ENCODE measurements at regions not wholly inside any gene's neighbourhood (a gene's known extent, or its start where the extent isn't known, plus 50 kb on each side); places are given as distances from the start of the nearest gene placed in this dataset.

- no peaks in the 10 kb centered on the region for H3K27me3 ChIP-seq (ENCODE audit: control insufficient read depth in 2 of 2, insufficient read depth in 2 of 2, low read length in 2 of 2)
- no peaks in the 10 kb centered on the region for H3K79me2 ChIP-seq (ENCODE audit: control insufficient read depth, insufficient read depth, low read length)
- intact Hi-C loops (cut with micrococcal nuclease) = no loop called here
- WGBS (ENCODE audit: insufficient coverage, low coverage, missing lambda C conversion rate) = 5% methylated on average over 2 of the region's 2 CpGs
- no peak overlapping the region for H3K4me2 ChIP-seq (ENCODE audit: insufficient read depth, low read length)
- TF ChIP-seq XRCC3 (IDR thresholded peaks at IDR 0.05) (no peak), THRAP3 (IDR thresholded peaks at IDR 0.05; ENCODE audit: borderline replicate concordance) (no peak), TRIM24 (IDR thresholded peaks at IDR 0.05) (no peak)
- no peaks in the 10 kb centered on the region for H4K20me1 ChIP-seq (replicated peaks; ENCODE audit: control insufficient read depth, insufficient read depth, low read length)
- no peaks in the 10 kb centered on the region for H3K36me3 ChIP-seq (ENCODE audit: control insufficient read depth, insufficient read depth, low read length)
- H3K9ac ChIP-seq (ENCODE audit: insufficient read depth in 1 of 2, low read depth in 2 of 2, low read length in 2 of 2) = no peak overlapping the region
- no peak for ATAC-seq
- FAIRE-seq = no peak
- in situ Hi-C loops (cut with MboI) = no loop called here
- no peaks in the 10 kb centered on the region for H3K9me3 ChIP-seq (replicated peaks; ENCODE audit: control insufficient read depth, insufficient read depth, low read depth, low read length)
- no peaks in the 10 kb centered on the region for H3K4me1 ChIP-seq (replicated peaks in 1 of 2; ENCODE audit: control insufficient read depth in 2 of 2, insufficient read depth in 2 of 2, low read length in 2 of 2)
- ChIA-PET CTCF (ENCODE audit: low intra/inter-chr PET ratio) (no interaction called here), POLR2A (no interaction called here)
- DNase-seq (ENCODE audit: extremely low read depth in 1 of 4, low spot score in 3 of 4) = no peak
- H3K27ac ChIP-seq (ENCODE audit: extremely low read depth, low read depth, low read length) = no peak overlapping the region
- no TSS peak for BruUV-seq (replicated peaks)
- no peak overlapping the region for H2AFZ ChIP-seq (ENCODE audit: low read depth, low read length)
- no peaks in the 10 kb centered on the region for H3K9me1 ChIP-seq (ENCODE audit: control insufficient read depth, insufficient read depth, low read length)
- H3K4me3 ChIP-seq = no peak overlapping the region
Observed at GRCh38 chr2:220641137-220641536, 931.0 kb downstream of the EPHA4 start.

GRCh38 chr2:220646424-220646823 is 925.7 kb downstream of the EPHA4 start:
- H3K4me2 ChIP-seq (ENCODE audit: insufficient read depth, low read length) = no peak overlapping the region
- H3K9ac ChIP-seq (ENCODE audit: insufficient read depth in 1 of 2, low read depth in 2 of 2, low read length in 2 of 2) = no peak overlapping the region
- H3K36me3 ChIP-seq (ENCODE audit: control insufficient read depth, insufficient read depth, low read length) = no peaks in the 10 kb centered on the region
- intact Hi-C loops (cut with micrococcal nuclease) (no loop called here), in situ Hi-C loops (cut with MboI) (no loop called here)
- no peak overlapping the region for H2AFZ ChIP-seq (ENCODE audit: low read depth, low read length)
- no peaks in the 10 kb centered on the region for H3K79me2 ChIP-seq (ENCODE audit: control insufficient read depth, insufficient read depth, low read length)
- CTCF ChIA-PET (ENCODE audit: low intra/inter-chr PET ratio) = no interaction called here
- WGBS (ENCODE audit: insufficient coverage, low coverage, missing lambda C conversion rate) = 0% methylated on average over 2 of the region's 3 CpGs
- no peak overlapping the region for H3K4me3 ChIP-seq
- POLR2A ChIA-PET = no interaction called here
- H3K9me3 ChIP-seq (replicated peaks; ENCODE audit: control insufficient read depth, insufficient read depth, low read depth, low read length) = no peaks in the 10 kb centered on the region
- H3K4me1 ChIP-seq (replicated peaks in 1 of 2; ENCODE audit: control insufficient read depth in 2 of 2, insufficient read depth in 2 of 2, low read length in 2 of 2) = no peaks in the 10 kb centered on the region
- no peaks in the 10 kb centered on the region for H4K20me1 ChIP-seq (replicated peaks; ENCODE audit: control insufficient read depth, insufficient read depth, low read length)
- no peak for DNase-seq (ENCODE audit: extremely low read depth in 1 of 4, low spot score in 3 of 4)
- FAIRE-seq = no peak
- no peaks in the 10 kb centered on the region for H3K9me1 ChIP-seq (ENCODE audit: control insufficient read depth, insufficient read depth, low read length)
- no TSS peak for BruUV-seq (replicated peaks)
- no peak overlapping the region for H3K27ac ChIP-seq (ENCODE audit: extremely low read depth, low read depth, low read length)
- ATAC-seq = no peak
- H3K27me3 ChIP-seq (ENCODE audit: control insufficient read depth in 2 of 2, insufficient read depth in 2 of 2, low read length in 2 of 2) = no peaks in the 10 kb centered on the region
- no peak for TF ChIP-seq CREB3 (tag; conservative IDR thresholded peaks at IDR 0.05; ENCODE audit: low read depth)
- no peak for TF ChIP-seq ATF4 (CRISPR knock-in tag; IDR thresholded peaks at IDR 0.05)
- TF ChIP-seq ZNF398 (CRISPR knock-in tag; IDR thresholded peaks at IDR 0.05) = no peak
- TF ChIP-seq TFAM (CRISPR knock-in tag; conservative IDR thresholded peaks at IDR 0.05) = no peak
- TF ChIP-seq GTF2A2 (tag; IDR thresholded peaks at IDR 0.05) = no peak
- no peak for TF ChIP-seq XRCC3 (IDR thresholded peaks at IDR 0.05)
- no peak for TF ChIP-seq PRPF4 (IDR thresholded peaks at IDR 0.05; ENCODE audit: insufficient read depth, low read depth, low read length, poor library complexity, severe bottlenecking)
- no peak for TF ChIP-seq ELF2 (CRISPR knock-in tag; IDR thresholded peaks at IDR 0.05)
- TF ChIP-seq BRF1 (IDR thresholded peaks at IDR 0.05; ENCODE audit: borderline replicate concordance, extremely low read depth, insufficient read length) = no peak
- no peak for TF ChIP-seq GABPB2 (CRISPR knock-in tag; conservative IDR thresholded peaks at IDR 0.05)
- no peak for TF ChIP-seq ZNF347 (CRISPR knock-in tag; IDR thresholded peaks at IDR 0.05; ENCODE audit: low read depth)

Measured in K562 (cell line).